GM18505 (cell line): ENCODE measurements at regions not wholly inside any gene's neighbourhood (a gene's known extent, or its start where the extent isn't known, plus 50 kb on each side); places are given as distances from the start of the nearest gene placed in this dataset.

Source experiments
- ATAC-seq: cut with Tn5 transposase; IDR thresholded peaks from one replicate; pipeline ENCODE4 v1.9.1; 2021; ENCODE audit not compliant: unreplicated experiment
- POLR2A ChIP-seq: IDR thresholded peaks from 4 replicates; pipeline ENCODE4 v1.6.1; 2011; ENCODE audit warnings: borderline replicate concordance; ENCODE audit not compliant: insufficient read depth, insufficient read length; ENCODE audit errors: extremely low read depth

GRCh38 chr3:21290557-21290956, 460.5 kb downstream of the ZNF385D start:
- no peak for TF ChIP-seq POLR2A
- peak; percentile 64 for ATAC-seq

GRCh38 chr3:21274079-21274571, 476.9 kb downstream of the ZNF385D start:
- ATAC-seq, result no peak
- no peak for TF ChIP-seq POLR2A

GRCh38 chr3:21273259-21274025, 477.6 kb downstream of the ZNF385D start:
- ATAC-seq, result no peak
- TF ChIP-seq POLR2A, result no peak

DNA sequence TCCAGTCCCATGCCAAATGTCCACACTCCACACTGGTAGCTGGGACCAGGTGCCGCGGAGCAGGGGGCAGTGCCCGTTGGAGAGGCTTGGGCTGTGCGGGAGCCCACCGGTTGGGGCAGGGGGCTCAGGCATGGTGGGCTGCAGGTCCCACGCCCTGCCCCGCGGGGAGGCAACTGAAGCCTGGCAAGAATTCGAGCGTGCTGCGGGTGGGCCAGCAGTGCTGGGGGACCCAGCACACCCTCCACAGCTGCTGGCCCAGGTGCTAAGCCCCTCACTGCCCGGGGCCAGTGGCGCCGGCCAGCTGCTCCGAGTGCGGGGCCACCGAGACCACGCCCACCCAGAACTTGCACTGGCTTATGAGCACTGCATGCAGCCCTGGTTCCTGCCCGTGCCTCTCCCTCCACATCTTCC, 479.4 kb downstream of the ZNF385D start:
- no peak for TF ChIP-seq POLR2A
- no peak for ATAC-seq

- TF ChIP-seq POLR2A, result no peak
Observed at GRCh38 chr3:21269882-21270281, 481.1 kb downstream of the ZNF385D start.

GRCh38 chr3:21260507-21260906, 490.5 kb downstream of the ZNF385D start:
- no peak for ATAC-seq
- TF ChIP-seq POLR2A, result no peak

More at GRCh38 chr3:21269882-21270281, 481.1 kb downstream of the ZNF385D start:
- no peak for ATAC-seq

DNA sequence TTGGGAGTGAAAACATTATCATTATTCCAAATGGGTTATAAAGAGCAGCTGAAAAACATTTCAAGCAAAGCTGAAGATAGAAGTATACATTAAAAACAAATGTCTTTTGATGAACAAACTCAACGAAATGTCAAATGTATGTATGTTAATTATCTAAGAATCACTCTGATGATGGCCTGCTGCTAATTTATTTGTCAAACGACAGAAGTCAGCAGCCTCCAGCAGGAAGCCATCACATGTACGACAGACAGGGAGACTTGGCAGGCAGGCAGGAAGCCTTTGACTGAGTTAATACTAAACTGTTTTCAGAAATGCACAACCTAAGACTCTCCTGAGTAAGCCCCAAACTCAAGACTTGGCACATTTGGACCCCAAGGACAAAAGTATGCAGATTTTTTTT, 491.1 kb downstream of the ZNF385D start:
- ATAC-seq, result no peak

GRCh38 chr3:21256932-21257331, 494.1 kb downstream of the ZNF385D start:
- no peak for TF ChIP-seq POLR2A
- ATAC-seq, result no peak

More for the DNA sequence above, 491.1 kb downstream of the ZNF385D start:
- TF ChIP-seq POLR2A, result no peak

GRCh38 chr3:21238661-21239060, 512.3 kb downstream of the ZNF385D start:
- no peak for ATAC-seq
- TF ChIP-seq POLR2A, result no peak

GRCh38 chr3:21237638-21238037, 513.4 kb downstream of the ZNF385D start:
- no peak for TF ChIP-seq POLR2A
- no peak for ATAC-seq

- no peak for TF ChIP-seq POLR2A
- ATAC-seq, result no peak
Observed at GRCh38 chr3:21235491-21235890, 515.5 kb downstream of the ZNF385D start.

DNA sequence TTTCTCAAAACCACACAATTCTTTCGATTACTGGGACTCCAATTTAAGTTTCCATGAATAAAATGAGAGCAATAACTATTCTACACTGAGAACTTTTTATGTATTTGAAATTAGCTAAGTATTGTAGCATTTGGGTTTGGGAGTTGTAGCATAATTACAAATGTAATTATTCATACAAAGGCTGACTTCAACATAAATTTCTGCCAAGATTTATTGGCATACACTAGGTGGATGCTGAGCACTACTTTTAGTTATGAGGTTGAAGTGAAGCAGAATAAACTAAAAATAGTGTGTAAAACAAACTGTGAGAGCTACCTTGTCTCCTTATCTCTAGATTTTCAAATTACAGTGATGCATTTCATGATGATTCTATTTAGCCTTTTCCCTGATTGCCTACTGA, 516.1 kb downstream of the ZNF385D start:
- TF ChIP-seq POLR2A, result no peak
- ATAC-seq, result no peak

DNA sequence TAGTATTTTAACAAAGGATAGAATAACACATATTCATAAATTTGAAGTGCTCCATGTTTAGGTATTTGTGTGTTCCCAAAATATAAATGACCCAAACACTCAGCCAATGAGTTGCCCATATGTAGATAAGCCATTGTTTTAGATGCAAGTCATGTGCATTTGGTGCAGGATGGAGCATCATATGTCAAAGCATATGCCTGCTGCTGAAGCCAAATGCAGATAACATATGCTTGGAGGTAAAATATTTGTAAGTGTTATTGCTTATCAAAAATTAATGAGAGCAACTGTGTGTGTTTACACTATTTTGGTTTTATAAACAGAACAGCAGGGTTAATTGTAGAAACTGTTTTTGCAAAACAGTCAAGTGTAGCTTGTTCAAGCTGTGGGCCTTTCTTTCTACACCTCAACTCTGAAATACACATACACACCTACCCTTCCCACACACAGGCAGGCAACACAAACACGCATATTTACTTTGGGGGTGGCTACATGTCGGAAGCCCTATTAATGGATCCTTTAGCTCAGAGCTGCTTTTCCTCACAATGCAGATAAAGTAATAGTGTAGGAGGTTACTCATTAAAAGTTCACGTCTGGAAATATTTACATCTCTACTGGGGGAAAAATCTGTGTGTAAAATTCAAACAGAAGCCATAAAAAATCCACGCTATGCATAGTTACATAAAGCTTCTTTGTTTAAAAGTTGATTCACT, 521.4 kb downstream of the ZNF385D start:
- no peak for ATAC-seq
- TF ChIP-seq POLR2A, result no peak

- no peak for TF ChIP-seq POLR2A
- ATAC-seq, result no peak
Observed at GRCh38 chr3:21226086-21226485, 524.9 kb downstream of the ZNF385D start.
